ENCODE measurements at regions not wholly inside any gene's neighbourhood (a gene's known extent, or its start where the extent isn't known, plus 50 kb on each side); places are given as distances from the start of the nearest gene placed in this dataset.

GRCh38 chr2:60163691-60164090, 389.8 kb downstream of the BCL11A start:
- no peak for DNase-seq (ENCODE audit: low read depth, low spot score)

- no peak for DNase-seq (ENCODE audit: low read depth, low spot score)
Observed at GRCh38 chr2:60159519-60159918, 393.9 kb downstream of the BCL11A start.

GRCh38 chr2:60158262-60158661, 395.2 kb downstream of the BCL11A start:
- DNase-seq (ENCODE audit: low read depth, low spot score): no peak

DNA sequence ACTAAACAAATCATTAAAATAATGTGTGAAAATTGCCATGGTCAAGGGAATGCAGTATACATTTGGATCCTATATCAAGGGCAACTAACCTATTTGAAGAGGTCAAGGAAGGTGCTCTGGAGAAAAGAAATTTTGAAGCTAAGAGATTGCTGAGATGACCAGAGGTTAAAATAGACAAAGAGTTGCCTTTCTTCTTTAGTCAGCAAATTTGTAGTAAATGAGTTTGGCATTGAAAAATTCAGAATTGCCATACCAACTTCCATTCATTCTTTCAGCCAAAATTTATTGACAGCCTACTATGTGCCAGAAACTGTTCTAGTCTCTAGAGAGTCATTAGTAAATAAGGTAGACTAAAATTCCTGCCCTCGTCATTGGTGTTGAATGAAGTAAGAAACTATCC, 396.2 kb downstream of the BCL11A start:
- no peak for DNase-seq (ENCODE audit: low read depth, low spot score)

- no peak for DNase-seq (ENCODE audit: low read depth, low spot score)
Observed at GRCh38 chr2:60154142-60154541, 399.3 kb downstream of the BCL11A start.

- DNase-seq (ENCODE audit: low read depth, low spot score): no peak
Observed at GRCh38 chr2:60152226-60152833, 401.1 kb downstream of the BCL11A start.

DNA sequence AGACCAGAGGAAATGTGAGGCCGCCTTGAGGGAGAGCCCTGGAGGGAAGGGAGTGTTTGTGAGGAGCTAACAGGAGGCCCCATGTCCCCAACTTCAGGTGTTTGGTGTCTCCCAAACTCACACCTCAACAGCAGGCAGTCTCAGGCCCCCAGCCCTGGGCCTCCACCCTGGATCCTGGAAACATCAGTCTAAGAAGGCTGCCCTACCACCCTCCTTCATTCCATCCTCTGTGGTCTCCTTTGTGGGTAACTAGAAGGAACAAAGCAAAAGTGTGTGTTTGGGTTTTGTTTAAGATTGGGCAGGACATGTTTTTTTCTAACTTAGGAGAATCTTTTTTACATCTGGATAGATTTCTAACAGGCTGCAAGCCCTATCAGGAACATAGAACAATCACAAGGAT, 404.3 kb downstream of the BCL11A start:
- no peak for DNase-seq (ENCODE audit: low read depth, low spot score)

DNA sequence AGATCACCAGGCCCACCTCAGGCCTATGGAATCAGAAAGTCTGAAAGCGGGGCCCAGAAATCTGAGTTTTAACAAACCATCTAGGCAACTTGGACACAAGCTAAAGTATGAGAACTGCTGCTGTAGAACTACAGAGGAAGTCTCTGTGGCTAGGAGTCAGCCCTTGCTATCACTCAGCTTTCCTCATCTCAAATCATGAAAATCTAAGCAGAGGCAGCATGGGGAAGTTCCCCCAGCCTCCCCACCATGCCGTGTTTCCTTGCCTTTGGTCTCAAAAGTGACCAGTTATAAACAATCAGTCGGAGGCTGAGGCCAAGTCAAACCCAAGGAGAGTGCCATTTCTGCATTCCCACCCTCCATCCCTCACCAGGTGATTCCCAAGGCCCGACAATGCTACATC, 404.7 kb downstream of the BCL11A start:
- DNase-seq (ENCODE audit: low read depth, low spot score): no peak

- DNase-seq (ENCODE audit: low read depth, low spot score): no peak
Observed at GRCh38 chr2:60140185-60140584, 413.3 kb downstream of the BCL11A start.

DNA sequence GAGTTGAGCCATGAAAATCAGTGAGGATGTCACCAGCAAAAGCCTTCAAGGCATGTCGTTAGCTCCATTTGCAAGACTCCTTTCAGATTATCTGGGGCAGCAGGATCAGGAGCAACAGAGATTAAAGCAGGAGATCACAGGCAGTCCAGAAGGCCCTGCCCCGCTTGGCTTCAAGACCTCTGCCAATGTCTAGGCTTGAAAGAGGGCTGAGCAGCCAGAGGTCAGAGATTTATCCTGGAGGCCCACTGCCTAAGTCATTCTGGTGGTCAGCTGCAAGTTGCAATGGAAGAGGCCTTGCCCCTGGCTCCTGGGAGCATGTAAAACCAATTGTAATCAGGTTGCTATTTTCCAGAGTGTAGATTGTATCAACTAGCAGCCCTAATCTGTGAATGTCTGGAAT, 416.5 kb downstream of the BCL11A start:
- DNase-seq (ENCODE audit: low read depth, low spot score): no peak

DNA sequence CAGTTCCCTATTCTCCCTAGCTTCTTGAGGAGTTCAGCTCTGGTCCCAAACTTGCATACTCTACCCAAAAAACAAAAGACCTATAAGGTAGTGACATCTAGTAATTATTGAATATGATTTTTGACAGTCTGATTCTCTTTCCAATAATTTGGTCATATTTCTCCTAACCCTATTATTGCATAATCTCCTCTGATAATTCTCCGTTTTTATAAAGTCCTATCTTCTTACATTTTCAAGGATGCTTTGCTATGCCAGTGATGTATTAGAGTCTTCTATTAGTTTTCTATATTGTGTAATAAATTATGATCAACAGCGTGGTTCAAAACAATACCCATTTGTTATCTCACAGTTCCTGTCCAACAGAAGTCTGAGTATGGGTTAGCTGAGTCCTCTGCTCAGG, 426.3 kb downstream of the BCL11A start:
- DNase-seq (ENCODE audit: low read depth, low spot score): no peak

DNA sequence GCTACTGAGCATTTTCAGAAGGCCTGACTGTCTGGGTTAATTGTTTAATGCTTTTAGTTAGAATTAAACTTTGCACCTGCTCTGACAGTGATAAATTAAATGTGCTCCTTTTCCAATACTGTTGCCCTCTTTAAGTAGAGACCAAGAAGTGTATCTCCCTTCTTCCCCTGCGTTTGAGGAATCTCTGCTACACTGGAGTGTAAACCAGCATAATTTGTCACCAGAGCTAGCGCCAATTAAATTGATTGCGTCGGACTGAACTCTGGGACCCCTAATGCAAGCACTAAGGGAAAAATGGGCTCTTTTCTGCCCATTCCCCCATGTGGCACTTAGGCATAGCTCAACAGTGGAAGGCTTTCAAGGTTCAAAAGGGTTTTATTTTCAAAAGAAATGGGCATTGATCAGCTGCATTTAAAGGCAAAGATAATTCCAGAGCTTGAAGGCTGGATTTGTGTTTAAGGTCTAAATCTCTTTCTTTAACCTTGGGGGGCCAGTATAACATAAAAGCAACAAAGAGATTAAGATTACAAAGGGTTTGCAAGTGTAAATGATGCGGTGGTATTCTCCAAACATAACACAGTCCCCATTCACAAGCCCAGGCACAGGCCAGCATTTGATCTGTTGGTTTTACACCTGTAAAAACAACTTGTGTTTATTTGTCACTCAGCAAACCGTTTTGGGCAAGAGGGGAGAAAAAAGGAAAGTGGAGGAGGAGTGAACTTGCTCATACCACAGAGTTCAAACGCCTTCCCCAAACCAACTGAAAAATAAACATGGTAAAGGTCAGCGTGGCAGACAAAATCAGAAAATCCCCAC, 427.6 kb downstream of the BCL11A start:
- DNase-seq (ENCODE audit: low read depth, low spot score): no peak

DNA sequence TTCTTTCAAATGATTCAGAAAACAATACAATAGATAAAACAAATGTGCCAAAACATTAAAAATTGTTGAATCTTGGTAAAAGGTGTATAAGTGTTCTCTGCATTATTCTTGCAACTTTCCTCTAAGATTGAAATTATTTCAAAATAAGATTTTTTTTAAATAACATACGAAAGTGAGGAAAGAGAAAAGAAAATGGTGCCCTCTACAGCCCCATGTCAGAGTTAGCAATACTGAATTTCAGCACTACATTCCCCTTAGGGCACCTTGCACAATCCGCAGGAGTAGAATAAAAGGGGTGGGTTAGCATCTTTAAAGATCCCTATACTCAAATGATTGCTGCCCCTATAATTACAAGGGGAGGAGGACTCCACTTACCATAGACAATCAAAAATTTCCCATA, 433.7 kb downstream of the BCL11A start:
- no peak for DNase-seq (ENCODE audit: low read depth, low spot score)

DNA sequence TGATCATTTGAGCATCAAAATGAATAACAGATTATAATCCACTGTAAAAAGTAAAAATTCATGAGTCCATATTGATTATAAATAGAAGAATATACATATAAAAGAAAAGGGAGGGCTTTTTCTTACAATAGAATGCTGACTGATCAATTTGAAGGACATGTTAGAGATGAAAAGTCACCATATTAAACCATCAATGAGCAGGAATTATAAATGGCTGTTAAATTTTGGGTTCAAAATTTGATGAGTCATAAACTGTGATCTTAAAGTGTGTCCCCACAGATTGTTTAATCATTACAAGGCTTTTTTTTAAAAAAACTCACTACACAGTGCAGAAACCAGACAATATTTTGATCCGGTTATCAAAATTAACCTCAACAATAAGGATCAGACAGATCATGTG, 434.5 kb downstream of the BCL11A start:
- no peak for DNase-seq (ENCODE audit: low read depth, low spot score)

- DNase-seq (ENCODE audit: low read depth, low spot score): no peak
Observed at GRCh38 chr2:60118061-60118460, 435.4 kb downstream of the BCL11A start.

- no peak for DNase-seq (ENCODE audit: low read depth, low spot score)
Observed at GRCh38 chr2:60116161-60116875, 437.1 kb downstream of the BCL11A start.

- DNase-seq (ENCODE audit: low read depth, low spot score): no peak
Observed at GRCh38 chr2:60109744-60110143, 443.7 kb downstream of the BCL11A start.

- DNase-seq (ENCODE audit: low read depth, low spot score): no peak
Observed at GRCh38 chr2:60106836-60107529, 446.5 kb downstream of the BCL11A start.

DNA sequence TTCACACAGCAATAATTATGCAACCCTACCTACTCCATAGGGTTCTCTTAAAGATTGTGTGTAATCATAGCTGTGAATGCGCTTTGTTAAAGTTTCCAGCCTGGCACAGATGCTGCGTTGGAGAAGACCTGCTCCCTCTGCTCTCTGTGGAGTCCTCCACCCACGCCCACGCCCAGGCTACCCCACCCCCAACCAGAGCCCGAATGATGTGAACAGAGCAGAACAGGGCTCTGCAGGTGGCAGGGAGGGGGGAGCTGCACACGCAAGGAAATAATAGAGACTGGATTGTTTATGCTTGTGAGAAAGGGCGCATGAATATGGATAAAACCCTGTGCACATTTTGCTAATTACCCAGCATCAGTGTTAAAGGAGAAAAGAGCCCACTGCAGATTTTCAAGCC, 447.5 kb downstream of the BCL11A start:
- no peak for DNase-seq (ENCODE audit: low read depth, low spot score)

DNA sequence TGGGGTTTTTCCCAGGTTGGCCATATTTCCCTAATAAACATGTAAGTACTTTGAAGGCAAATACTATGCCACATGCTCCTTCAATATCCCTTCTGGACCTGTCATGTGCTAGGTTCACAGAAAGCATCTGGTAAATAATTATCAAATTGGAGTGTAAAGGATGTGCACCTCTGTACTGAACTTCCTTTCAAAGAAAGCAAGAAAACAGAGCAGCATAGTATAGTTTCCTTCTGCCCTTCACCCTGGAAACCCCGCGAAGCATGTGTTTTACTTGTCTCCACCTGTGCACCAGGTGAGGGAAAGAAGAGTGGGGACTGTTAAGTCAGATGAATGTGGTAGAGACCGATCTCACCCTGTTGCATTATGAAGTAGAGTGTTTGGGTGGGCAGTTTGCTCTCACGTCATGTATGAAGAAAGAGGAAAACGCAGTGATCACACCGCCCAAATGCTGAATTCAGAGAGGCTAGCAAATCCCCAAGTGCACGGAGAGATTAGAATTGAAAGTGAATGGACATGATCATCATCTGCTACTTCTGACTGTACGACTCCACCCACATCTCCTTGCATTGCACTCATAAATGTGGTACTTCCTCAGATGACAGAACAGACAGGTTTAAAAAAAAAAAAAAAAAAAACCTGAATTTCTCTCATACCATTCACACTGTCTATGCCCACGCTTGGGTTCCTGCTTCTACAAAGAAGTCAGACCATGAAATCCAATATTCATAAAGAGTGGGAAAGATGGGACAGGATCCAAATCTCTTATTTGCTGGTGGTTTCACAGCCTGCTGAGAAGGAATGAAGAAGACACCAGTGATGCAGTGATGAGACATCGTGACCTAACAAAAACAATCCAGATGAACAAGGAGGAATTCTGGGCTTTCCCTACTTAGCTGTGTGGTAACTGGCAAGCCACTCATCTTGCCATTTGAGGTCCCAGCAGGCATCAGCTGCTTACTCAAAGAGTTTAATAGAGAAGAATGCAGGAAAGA, 448.6 kb downstream of the BCL11A start:
- no peak for DNase-seq (ENCODE audit: low read depth, low spot score)

DNA sequence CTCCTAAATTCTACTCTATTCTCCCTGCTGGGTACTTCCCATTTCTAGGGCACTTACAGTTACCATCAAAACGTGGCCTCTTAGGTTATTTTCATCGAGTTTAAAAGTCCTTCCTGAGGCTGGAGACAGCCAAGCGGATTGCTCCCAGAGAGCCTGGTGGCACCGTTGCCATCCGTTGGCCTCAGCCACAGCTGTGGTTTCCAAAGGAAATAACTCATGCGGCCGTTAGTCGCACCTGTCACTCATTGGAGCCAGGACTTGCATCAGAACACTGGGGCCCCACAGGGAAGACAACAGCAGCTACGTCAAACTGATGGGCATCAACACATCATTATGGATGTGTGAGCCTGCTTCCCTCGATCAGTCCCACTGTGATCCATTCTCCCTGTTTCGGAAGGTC, 453.4 kb downstream of the BCL11A start:
- DNase-seq (ENCODE audit: low read depth, low spot score): no peak

Measured in iPS DF 19.7 (cell line).